ENCODE measurements at regions not wholly inside any gene's neighbourhood (a gene's known extent, or its start where the extent isn't known, plus 50 kb on each side); places are given as distances from the start of the nearest gene placed in this dataset.
"Not testable (repeated sequence)": the region's sequence is repeated elsewhere in the genome, so short reads cannot be mapped to it uniquely, and the experiment has no call there.

- Histone ChIP-seq H3K36me3 (no peaks in the 10 kb centered on the region), H3K4me3 (no peak overlapping the region), H3K27me3 (no peaks in the 10 kb centered on the region), H3K27ac (no peak overlapping the region), H3K9me3 (no peaks in the 10 kb centered on the region), H3K4me1 (no peaks in the 10 kb centered on the region)
- ATAC-seq = no peak
- no peak for TF ChIP-seq POLR2AphosphoS5 (IDR thresholded peaks at IDR 0.05)
- no peak for TF ChIP-seq CTCF (IDR thresholded peaks at IDR 0.05)
- no peak for TF ChIP-seq POLR2A (IDR thresholded peaks at IDR 0.05)
- no peak for TF ChIP-seq EP300 (IDR thresholded peaks at IDR 0.05)
- WGBS, 2 donors (ENCODE audit: low coverage in 1 of 2) = 57 to 100% methylated on average over 1 to 5 of the region's 7 CpGs
These were observed 155.8 kb upstream of the LRP1B start for GRCh38 chr2:142286618-142287017.

GRCh38 chr2:142285480-142285879 lies 154.7 kb upstream of the LRP1B start:
- no peak overlapping the region for H3K27ac ChIP-seq
- H3K4me1 ChIP-seq = no peaks in the 10 kb centered on the region
- TF ChIP-seq POLR2A (IDR thresholded peaks at IDR 0.05) (no peak), CTCF (IDR thresholded peaks at IDR 0.05) (no peak), EP300 (IDR thresholded peaks at IDR 0.05) (no peak), POLR2AphosphoS5 (IDR thresholded peaks at IDR 0.05) (no peak)
- no peak for ATAC-seq
- WGBS, 2 donors (ENCODE audit: low coverage in 1 of 2) = 82% methylated on average over 4 of the region's 4 CpGs; no CpG with 5 or more reads in 1 of the 2 donors
- no peaks in the 10 kb centered on the region for H3K36me3 ChIP-seq
- no peak overlapping the region for H3K4me3 ChIP-seq
- H3K9me3 ChIP-seq = no peaks in the 10 kb centered on the region
- H3K27me3 ChIP-seq = no peaks in the 10 kb centered on the region

- H3K36me3 ChIP-seq, H3K27ac ChIP-seq, H3K4me1 ChIP-seq, H3K27me3 ChIP-seq, H3K9me3 ChIP-seq, H3K4me3 ChIP-seq, ATAC-seq: not testable (repeated sequence)
- WGBS, 2 donors (ENCODE audit: low coverage in 1 of 2) = 68 to 79% methylated on average over 4 of the region's 4 CpGs
These were observed 153.5 kb upstream of the LRP1B start for GRCh38 chr2:142284336-142284735.

- no peak overlapping the region for H3K4me3 ChIP-seq
- no peak overlapping the region for H3K27ac ChIP-seq
- TF ChIP-seq POLR2AphosphoS5 (IDR thresholded peaks at IDR 0.05) (no peak), CTCF (IDR thresholded peaks at IDR 0.05) (no peak), EP300 (IDR thresholded peaks at IDR 0.05) (no peak), POLR2A (IDR thresholded peaks at IDR 0.05) (no peak)
- H3K36me3 ChIP-seq = no peaks in the 10 kb centered on the region
- no peaks in the 10 kb centered on the region for H3K4me1 ChIP-seq
- peaks cover 0 to 6% (median 0%) of the 10 kb centered on the region in 3 donors for H3K9me3 ChIP-seq
- WGBS, 2 donors (ENCODE audit: low coverage in 1 of 2) = 76 to 87% methylated on average over 3 to 5 of the region's 5 CpGs
- ATAC-seq = no peak
- H3K27me3 ChIP-seq = no peaks in the 10 kb centered on the region
These were observed 150.0 kb upstream of the LRP1B start for GRCh38 chr2:142280831-142281230.

GRCh38 chr2:142270990-142271389 lies 140.2 kb upstream of the LRP1B start:
- no peaks in the 10 kb centered on the region for H3K36me3 ChIP-seq
- no peaks in the 10 kb centered on the region for H3K9me3 ChIP-seq
- H3K27me3 ChIP-seq = no peaks in the 10 kb centered on the region
- H3K27ac ChIP-seq = no peak overlapping the region
- WGBS, 2 donors (ENCODE audit: low coverage in 1 of 2) = 36 to 56% methylated on average over 2 of the region's 2 CpGs
- TF ChIP-seq EP300 (IDR thresholded peaks at IDR 0.05) (no peak), CTCF (IDR thresholded peaks at IDR 0.05) (no peak), POLR2A (IDR thresholded peaks at IDR 0.05) (no peak), POLR2AphosphoS5 (IDR thresholded peaks at IDR 0.05) (no peak)
- ATAC-seq = no peak
- no peaks in the 10 kb centered on the region for H3K4me1 ChIP-seq
- no peak overlapping the region for H3K4me3 ChIP-seq
